OCI-LY1 (cell line): ENCODE measurements at regions not wholly inside any gene's neighbourhood (a gene's known extent, or its start where the extent isn't known, plus 50 kb on each side); places are given as distances from the start of the nearest gene placed in this dataset.

Source experiments
- H2AFZ ChIP-seq: fragments of 200-600 bp; sonication (generic), shearing (Covaris generic); 2 replicates; pipeline ENCODE4 v1.6.0; 2014; ENCODE audit warnings: antibody characterized with exemption, mild to moderate bottlenecking, low read length
- H3F3A ChIP-seq: fragments of 200-600 bp; sonication (generic), shearing (Covaris generic); 2 replicates; pipeline ENCODE4 v1.6.0; 2014; ENCODE audit warnings: mild to moderate bottlenecking, antibody characterized with exemption, low read length, moderate library complexity; ENCODE audit not compliant: insufficient read depth
- H3K27ac ChIP-seq: fragments of 200-600 bp; sonication (generic); 2 replicates; pipeline ENCODE4 v1.5.1; 2014; ENCODE audit warnings: low read length, mixed run types, mild to moderate bottlenecking, low read depth; ENCODE audit not compliant: poor library complexity, severe bottlenecking
- H3K27me3 ChIP-seq: fragments of 200-600 bp; sonication (generic); 2 replicates; pipeline ENCODE4 v1.6.0; 2014; ENCODE audit warnings: antibody characterized with exemption, mild to moderate bottlenecking, low read length, moderate library complexity; ENCODE audit not compliant: insufficient read depth
- H3K36me3 ChIP-seq: fragments of 200-600 bp; sonication (generic); 2 replicates; pipeline ENCODE4 v1.6.1; 2014; ENCODE audit warnings: mild to moderate bottlenecking, antibody characterized with exemption, low read length, moderate library complexity, mixed read lengths; ENCODE audit not compliant: insufficient read depth
- H3K4me1 ChIP-seq: fragments of 200-600 bp; sonication (generic); 2 replicates; pipeline ENCODE4 v1.5.1; 2014; ENCODE audit warnings: mild to moderate bottlenecking, low read length, moderate library complexity; ENCODE audit not compliant: insufficient read depth, severe bottlenecking
- H3K4me2 ChIP-seq: fragments of 200-600 bp; sonication (generic), shearing (Covaris generic); 2 replicates; pipeline ENCODE4 v1.6.1; 2014; ENCODE audit warnings: low read length
- H3K4me3 ChIP-seq: fragments of 200-600 bp; sonication (generic); 2 replicates; pipeline ENCODE4 v1.5.1; 2014; ENCODE audit warnings: low read length, low read depth, mild to moderate bottlenecking, mixed read lengths; ENCODE audit not compliant: poor library complexity, severe bottlenecking
- H3K79me2 ChIP-seq: fragments of 200-600 bp; shearing (Covaris generic); 2 replicates; pipeline ENCODE4 v1.6.1; 2016; ENCODE audit warnings: mixed run types, low read length, mixed read lengths; ENCODE audit not compliant: insufficient read depth
- H3K9ac ChIP-seq: fragments of 200-600 bp; sonication (generic), shearing (Covaris generic); 2 replicates; pipeline ENCODE4 v1.6.1; 2014; ENCODE audit warnings: mild to moderate bottlenecking, low read length, mixed read lengths
- H3K9me2 ChIP-seq: fragments of 200-600 bp; sonication (generic), shearing (Covaris generic); 2 replicates; pipeline ENCODE4 v1.6.1; 2014; ENCODE audit warnings: low read depth, mild to moderate bottlenecking, low read length, mixed read lengths
- H3K9me3 ChIP-seq: fragments of 200-600 bp; shearing (Covaris generic); 2 replicates; pipeline ENCODE4 v1.6.1; 2014; ENCODE audit warnings: low read length, mixed read lengths
- H4K20me1 ChIP-seq: fragments of 200-600 bp; sonication (generic), shearing (Covaris generic); 2 replicates; pipeline ENCODE4 v1.6.0; 2016; ENCODE audit warnings: mild to moderate bottlenecking, low read length; ENCODE audit not compliant: insufficient read depth
- EZH2 ChIP-seq: fragments of 200-600 bp; sonication (generic), shearing (Covaris generic); IDR thresholded peaks from 2 replicates; pipeline ENCODE4 v1.8.0; 2017; ENCODE audit warnings: borderline replicate concordance, mixed run types, mild to moderate bottlenecking, antibody characterized with exemption, low read length, moderate library complexity, mixed read lengths
- TF ChIP-seq, protein P1 (sequence below): fragments of 200-600 bp; sonication (generic), shearing (Covaris generic); IDR thresholded peaks from 2 replicates; pipeline ENCODE4 v1.5.1; 2017; ENCODE audit warnings: mild to moderate bottlenecking, antibody characterized with exemption, low read length, moderate library complexity, mixed read lengths

DNA sequence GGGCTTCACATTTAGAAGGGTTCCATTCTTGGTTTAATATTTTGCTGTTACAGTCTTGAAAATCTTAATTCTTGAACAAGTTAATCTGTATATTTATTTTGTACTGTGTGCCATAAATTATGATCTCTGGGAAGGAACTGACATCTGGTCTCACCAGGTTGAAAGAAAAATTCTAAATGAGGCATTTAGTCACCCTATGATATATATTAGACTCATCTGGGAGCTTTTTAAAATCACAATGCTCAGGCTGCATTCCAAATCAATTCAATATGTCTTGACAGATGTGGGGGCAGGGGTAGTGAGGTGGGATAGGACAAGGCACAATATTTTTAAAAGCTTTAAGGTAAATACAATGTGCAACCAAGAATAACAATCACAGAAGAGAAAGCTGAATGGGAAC is 569.2 kb downstream of the PRR16 start:
- Histone ChIP-seq H3K27ac (no peak overlapping the region), H3K4me1 (no peaks in the 10 kb centered on the region)
- TF ChIP-seq, protein P1, sequence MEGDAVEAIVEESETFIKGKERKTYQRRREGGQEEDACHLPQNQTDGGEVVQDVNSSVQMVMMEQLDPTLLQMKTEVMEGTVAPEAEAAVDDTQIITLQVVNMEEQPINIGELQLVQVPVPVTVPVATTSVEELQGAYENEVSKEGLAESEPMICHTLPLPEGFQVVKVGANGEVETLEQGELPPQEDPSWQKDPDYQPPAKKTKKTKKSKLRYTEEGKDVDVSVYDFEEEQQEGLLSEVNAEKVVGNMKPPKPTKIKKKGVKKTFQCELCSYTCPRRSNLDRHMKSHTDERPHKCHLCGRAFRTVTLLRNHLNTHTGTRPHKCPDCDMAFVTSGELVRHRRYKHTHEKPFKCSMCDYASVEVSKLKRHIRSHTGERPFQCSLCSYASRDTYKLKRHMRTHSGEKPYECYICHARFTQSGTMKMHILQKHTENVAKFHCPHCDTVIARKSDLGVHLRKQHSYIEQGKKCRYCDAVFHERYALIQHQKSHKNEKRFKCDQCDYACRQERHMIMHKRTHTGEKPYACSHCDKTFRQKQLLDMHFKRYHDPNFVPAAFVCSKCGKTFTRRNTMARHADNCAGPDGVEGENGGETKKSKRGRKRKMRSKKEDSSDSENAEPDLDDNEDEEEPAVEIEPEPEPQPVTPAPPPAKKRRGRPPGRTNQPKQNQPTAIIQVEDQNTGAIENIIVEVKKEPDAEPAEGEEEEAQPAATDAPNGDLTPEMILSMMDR, result no peak
- no peak for TF ChIP-seq EZH2

GRCh38 chr5:121038438-121038837 is 574.3 kb downstream of the PRR16 start:
- H3K27ac ChIP-seq, result no peak overlapping the region
- no peaks in the 10 kb centered on the region for H3K79me2 ChIP-seq
- H3K4me2 ChIP-seq, result no peak overlapping the region
- H3K9me3 ChIP-seq, result no peaks in the 10 kb centered on the region
- H2AFZ ChIP-seq, result no peak overlapping the region
- H3K4me1 ChIP-seq, result no peaks in the 10 kb centered on the region
- no peaks in the 10 kb centered on the region for H3K27me3 ChIP-seq
- H3K4me3 ChIP-seq, result no peak overlapping the region
- H3K36me3 ChIP-seq, result no peaks in the 10 kb centered on the region
- no peaks in the 10 kb centered on the region; the same call in 1 of the 2 replicates for H3K9me2 ChIP-seq
- H4K20me1 ChIP-seq, result no peaks in the 10 kb centered on the region
- H3F3A ChIP-seq, result no peaks in the 10 kb centered on the region
- no peak overlapping the region for H3K9ac ChIP-seq
- TF ChIP-seq, protein P1, result no peak
- no peak for TF ChIP-seq EZH2

More for the DNA sequence above, 569.2 kb downstream of the PRR16 start:
- Histone ChIP-seq H3K36me3 (no peaks in the 10 kb centered on the region), H3K27me3 (no peaks in the 10 kb centered on the region), H3F3A (no peaks in the 10 kb centered on the region), H3K9ac (no peak overlapping the region), H3K9me2 (no peaks in the 10 kb centered on the region; the same call in 1 of the 2 replicates), H3K79me2 (no peaks in the 10 kb centered on the region), H3K9me3 (no peaks in the 10 kb centered on the region), H4K20me1 (no peaks in the 10 kb centered on the region), H3K4me3 (no peak overlapping the region), H3K4me2 (no peak overlapping the region), H2AFZ (no peak overlapping the region)

DNA sequence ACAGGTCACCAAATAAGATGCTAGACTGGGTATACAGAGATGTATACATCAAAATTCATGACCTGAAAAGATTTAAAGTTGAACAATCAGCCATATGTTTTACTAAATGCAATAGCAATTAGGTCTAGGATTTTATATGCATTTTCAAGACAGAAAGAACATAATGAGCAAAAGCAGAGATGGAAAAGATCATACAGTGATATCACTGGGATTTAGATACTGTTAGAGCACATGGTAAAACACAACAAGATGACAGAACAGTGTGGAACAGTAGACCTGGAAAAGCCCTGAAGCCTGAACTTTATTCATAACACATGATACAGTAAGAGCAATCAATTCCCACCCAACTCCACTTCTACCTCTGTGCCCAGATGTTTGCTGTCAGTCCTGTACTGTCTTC is 585.9 kb downstream of the PRR16 start:
- H3F3A ChIP-seq, result no peaks in the 10 kb centered on the region
- H4K20me1 ChIP-seq, result no peaks in the 10 kb centered on the region
- TF ChIP-seq, protein P1, result no peak
- TF ChIP-seq EZH2, result no peak
- H3K27me3 ChIP-seq, result no peaks in the 10 kb centered on the region
- H3K79me2 ChIP-seq, result no peaks in the 10 kb centered on the region
- H3K9ac ChIP-seq, result no peak overlapping the region
- H3K4me2 ChIP-seq, result no peak overlapping the region
- H3K4me3 ChIP-seq, result no peak overlapping the region
- H2AFZ ChIP-seq, result no peak overlapping the region
- H3K4me1 ChIP-seq, result no peaks in the 10 kb centered on the region
- H3K9me2 ChIP-seq, result no peaks in the 10 kb centered on the region
- no peak overlapping the region for H3K27ac ChIP-seq
- H3K9me3 ChIP-seq, result no peaks in the 10 kb centered on the region
- no peaks in the 10 kb centered on the region for H3K36me3 ChIP-seq
